NCI-H460 (cell line): ENCODE measurements at regions not wholly inside any gene's neighbourhood (a gene's known extent, or its start where the extent isn't known, plus 50 kb on each side); places are given as distances from the start of the nearest gene placed in this dataset.

Source experiments
- DNase-seq: peaks from one replicate; pipeline ENCODE4 v3.0.0-alpha.2; 2016; ENCODE audit warnings: low read depth; ENCODE audit errors: extremely low read depth

- DNase-seq, result no peak
These were observed 54.8 kb upstream of the DLG1 start for GRCh38 chr3:197353001-197353866.

DNA sequence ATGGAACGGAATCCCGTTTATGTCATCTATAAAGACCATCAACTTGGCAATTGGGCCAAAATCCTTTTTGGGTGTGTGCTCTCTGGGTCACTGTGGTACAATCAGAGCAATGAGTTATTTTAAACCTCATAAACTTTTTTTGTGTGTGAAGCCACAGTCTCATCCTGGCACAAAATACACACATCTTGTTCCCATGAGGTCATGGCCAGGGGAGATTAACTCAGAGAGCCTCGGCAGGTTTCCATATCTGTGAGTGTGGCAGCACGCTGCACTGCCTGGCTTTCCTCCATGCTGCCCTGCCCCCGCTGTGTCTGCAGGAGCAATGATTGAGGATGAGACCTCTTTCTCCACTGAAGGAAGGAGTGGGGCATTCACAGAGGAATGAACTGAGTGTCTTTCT, 54.0 kb upstream of the DLG1 start:
- no peak for DNase-seq

GRCh38 chr3:197350446-197350845, 52.0 kb upstream of the DLG1 start:
- no peak for DNase-seq

- no peak for DNase-seq
These were observed 51.0 kb upstream of the DLG1 start for GRCh38 chr3:197349368-197349767.
